ENCODE measurements at regions not wholly inside any gene's neighbourhood (a gene's known extent, or its start where the extent isn't known, plus 50 kb on each side); places are given as distances from the start of the nearest gene placed in this dataset.

GRCh38 chr4:147103403-147103946 lies 157.8 kb upstream of the TTC29 start:
- no peaks in the 10 kb centered on the region for H3K27me3 ChIP-seq
- intact Hi-C loops (cut with DNase I), result loop anchor here in 1 of 10 donors (10.0 kb wide), 1 partner anchor 491 kb away; no protein-coding TSS in a partner anchor
- H3K9me3 ChIP-seq, result no peaks in the 10 kb centered on the region
- ATAC-seq (peak; percentile 82 to 99 (median 94)), DNase-seq (peak; percentile 23 to 37)
- peaks cover 0 to 24% (median 17%) of the 10 kb centered on the region in 9 donors for H3K4me1 ChIP-seq
- WGBS, 2 donors, result 17% methylated on average over 8 of the region's 8 CpGs
- peak overlapping the region in 8 of 10 donors; percentile 27 to 55 (median 35) for H3K27ac ChIP-seq
- H3K4me3 ChIP-seq, result no peak overlapping the region
- no peak for TF ChIP-seq CTCF (IDR thresholded peaks at IDR 0.05)
- no peaks in the 10 kb centered on the region for H3K36me3 ChIP-seq

GRCh38 chr4:147104768-147105167 lies 159.1 kb upstream of the TTC29 start:
- no peaks in the 10 kb centered on the region for H3K27me3 ChIP-seq
- H3K4me3 ChIP-seq, result no peak overlapping the region
- whole genome bisulfite sequencing, 2 donors, result 51 to 59% methylated on average over 2 of the region's 2 CpGs
- ATAC-seq (peak in 2 of 8 donors; percentile 14 to 18), DNase-seq (no peak)
- intact Hi-C loops (cut with DNase I), result loop anchor here in 2 of 10 donors (5.0 to 10.0 kb wide), 2 partner anchors 483 to 490 kb away; no protein-coding TSS in a partner anchor
- H3K36me3 ChIP-seq, result no peaks in the 10 kb centered on the region
- peak overlapping the region in 3 of 10 donors; percentile 28 to 55 (median 36) for H3K27ac ChIP-seq
- no peak for TF ChIP-seq CTCF (IDR thresholded peaks at IDR 0.05)
- peaks cover 0 to 24% (median 17%) of the 10 kb centered on the region in 9 donors for H3K4me1 ChIP-seq
- H3K9me3 ChIP-seq, result no peaks in the 10 kb centered on the region

GRCh38 chr4:147108409-147108808 lies 162.7 kb upstream of the TTC29 start:
- Histone ChIP-seq H3K36me3 (no peaks in the 10 kb centered on the region), H3K27ac (no peak overlapping the region), H3K4me1 (peaks cover 0 to 19% (median 10%) of the 10 kb centered on the region in 9 donors), H3K9me3 (no peaks in the 10 kb centered on the region), H3K4me3 (no peak overlapping the region), H3K27me3 (no peaks in the 10 kb centered on the region)
- WGBS, 2 donors, result 87 to 90% methylated on average over 2 of the region's 2 CpGs
- intact Hi-C loops (cut with DNase I), result loop anchor here in 2 of 10 donors (5.0 to 10.0 kb wide), 2 partner anchors 479 to 486 kb away; no protein-coding TSS in a partner anchor
- ATAC-seq (no peak), DNase-seq (no peak)
- no peak for TF ChIP-seq CTCF (IDR thresholded peaks at IDR 0.05)

- Histone ChIP-seq H3K27ac (no peak overlapping the region), H3K27me3 (no peaks in the 10 kb centered on the region), H3K36me3 (no peaks in the 10 kb centered on the region), H3K9me3 (peaks cover 0 to 9% (median 3%) of the 10 kb centered on the region in 11 donors), H3K4me3 (no peak overlapping the region), H3K4me1 (peaks cover 0 to 6% (median 0%) of the 10 kb centered on the region in 9 donors)
- TF ChIP-seq CTCF (IDR thresholded peaks at IDR 0.05), result no peak
- intact Hi-C loops (cut with DNase I), result loop anchor here in 7 of 10 donors (2.0 to 10.0 kb wide), 4 partner anchors 478 to 485 kb away; no protein-coding TSS in a partner anchor
- WGBS, 2 donors, result 85 to 100% methylated on average over 1 of the region's 1 CpG
- DNase-seq (no peak), ATAC-seq (no peak)
These were observed 164.1 kb upstream of the TTC29 start for GRCh38 chr4:147109800-147110199.

Measured in heart right ventricle (tissue), 16 donors.